NCI-H1048 (cell line): ENCODE measurements at regions not wholly inside any gene's neighbourhood (a gene's known extent, or its start where the extent isn't known, plus 50 kb on each side); places are given as distances from the start of the nearest gene placed in this dataset.
"Not testable (repeated sequence)": the region's sequence is repeated elsewhere in the genome, so short reads cannot be mapped to it uniquely, and the experiment has no call there.

Experiments
- DNase-seq: peaks from one replicate; lab custom pipeline; 2025; lab: John Stamatoyannopoulos, UW

- no peak for DNase-seq
Observed at GRCh38 chr7:110281362-110281761, 809.6 kb upstream of the LRRN3 start.

GRCh38 chr7:110283056-110283455 is 807.9 kb upstream of the LRRN3 start:
- no peak for DNase-seq

- no peak for DNase-seq
Observed at GRCh38 chr7:110291430-110291829, 799.5 kb upstream of the LRRN3 start.

- DNase-seq = no peak
Observed at GRCh38 chr7:110296321-110296720, 794.6 kb upstream of the LRRN3 start.

GRCh38 chr7:110307776-110308175 is 783.2 kb upstream of the LRRN3 start:
- DNase-seq = no peak

GRCh38 chr7:110308791-110309190 is 782.1 kb upstream of the LRRN3 start:
- no peak for DNase-seq

GRCh38 chr7:110309941-110310340 is 781.0 kb upstream of the LRRN3 start:
- no peak for DNase-seq

GRCh38 chr7:110311556-110311955 is 779.4 kb upstream of the LRRN3 start:
- no peak for DNase-seq

GRCh38 chr7:110317541-110318265 is 773.2 kb upstream of the LRRN3 start:
- no peak for DNase-seq

GRCh38 chr7:110320285-110320684 is 770.6 kb upstream of the LRRN3 start:
- DNase-seq = not testable (repeated sequence)

GRCh38 chr7:110322796-110323195 is 768.1 kb upstream of the LRRN3 start:
- no peak for DNase-seq

- no peak for DNase-seq
Observed at GRCh38 chr7:110326966-110327365, 764.0 kb upstream of the LRRN3 start.

- no peak for DNase-seq
Observed at GRCh38 chr7:110336423-110336822, 754.5 kb upstream of the LRRN3 start.

- DNase-seq = no peak
Observed at GRCh38 chr7:110337646-110338045, 753.3 kb upstream of the LRRN3 start.

GRCh38 chr7:110347081-110347480 is 743.8 kb upstream of the LRRN3 start:
- no peak for DNase-seq

- no peak for DNase-seq
Observed at GRCh38 chr7:110356438-110356837, 734.5 kb upstream of the LRRN3 start.

GRCh38 chr7:110358028-110358427 is 732.9 kb upstream of the LRRN3 start:
- DNase-seq = no peak

- DNase-seq = no peak
Observed at GRCh38 chr7:110371709-110372108, 719.2 kb upstream of the LRRN3 start.

- DNase-seq = no peak
Observed at GRCh38 chr7:110372685-110373084, 718.2 kb upstream of the LRRN3 start.

GRCh38 chr7:110373416-110373815 is 717.5 kb upstream of the LRRN3 start:
- DNase-seq = no peak

- DNase-seq = no peak
Observed at GRCh38 chr7:110373859-110374258, 717.1 kb upstream of the LRRN3 start.

GRCh38 chr7:110375068-110375467 is 715.9 kb upstream of the LRRN3 start:
- no peak for DNase-seq

GRCh38 chr7:110382736-110383135 is 708.2 kb upstream of the LRRN3 start:
- DNase-seq = no peak

GRCh38 chr7:110386006-110386405 is 704.9 kb upstream of the LRRN3 start:
- no peak for DNase-seq
